H1 (cell line): ENCODE measurements at regions not wholly inside any gene's neighbourhood (a gene's known extent, or its start where the extent isn't known, plus 50 kb on each side); places are given as distances from the start of the nearest gene placed in this dataset.

Experiments
- CTCF ChIA-PET: fragments of 300-600 bp; sonication (Branson Sonifier 250); formaldehyde crosslinking; loops from one replicate; lab custom pipeline; 2021; ENCODE audit not compliant: partially characterized antibody; lab: Charles Lee
- POLR2A ChIA-PET: fragments of 300-600 bp; sonication (Branson Sonifier 250); formaldehyde crosslinking; loops from one replicate; lab custom pipeline; 2021; ENCODE audit warnings: inconsistent platforms; ENCODE audit not compliant: partially characterized antibody; lab: Charles Lee
- DNase-seq, 2 experiments: peaks; one replicate each; pipeline versions ENCODE4 v3.0.0 to v3.0.0-alpha.2; 2010 to 2022; ENCODE audit warnings: low spot score in 2 of 2, low read depth in 1 of 2, mixed read lengths in 1 of 2
- FAIRE-seq: peaks from 2 replicates; lab custom pipeline; 2011; peaks lifted over from hg19 to GRCh38; lab: Jason Lieb, UNC
- H2AFZ ChIP-seq: 2 replicates; pipeline ENCODE4 v1.8.1; 2012; ENCODE audit warnings: low read length, inconsistent platforms
- H2AK5ac ChIP-seq: 2 replicates; pipeline ENCODE4 v1.6.1; 2013; ENCODE audit warnings: low read depth, low read length
- H2BK120ac ChIP-seq: replicated peaks from 2 replicates; pipeline ENCODE3; 2013; ENCODE audit warnings: low read depth, low read length, inconsistent platforms
- H2BK12ac ChIP-seq: 2 replicates; pipeline ENCODE4 v1.6.1; 2013; ENCODE audit warnings: low read depth, low read length
- H2BK15ac ChIP-seq: 2 replicates; pipeline ENCODE4 v1.6.1; 2013; ENCODE audit warnings: low read length
- H2BK20ac ChIP-seq: 2 replicates; pipeline ENCODE4 v1.6.1; 2013; ENCODE audit warnings: low read length
- H2BK5ac ChIP-seq: 2 replicates; pipeline ENCODE4 v1.6.1; 2013; ENCODE audit warnings: low read depth, low read length
- H3K14ac ChIP-seq: 2 replicates; pipeline ENCODE4 v1.6.1; 2013; ENCODE audit warnings: inconsistent platforms; ENCODE audit not compliant: insufficient read length
- H3K18ac ChIP-seq: 2 replicates; pipeline ENCODE4 v1.6.1; 2013; ENCODE audit warnings: low read length; ENCODE audit errors: extremely low read depth
- H3K23ac ChIP-seq: 2 replicates; pipeline ENCODE4 v1.6.1; 2013; ENCODE audit warnings: inconsistent platforms; ENCODE audit not compliant: insufficient read length
- H3K23me2 ChIP-seq: 2 replicates; pipeline ENCODE4 v1.6.1; 2013; ENCODE audit warnings: low read depth, low read length
- H3K27ac ChIP-seq: 2 replicates; pipeline ENCODE4 v1.6.1; 2011; ENCODE audit warnings: low read depth, low read length, inconsistent platforms
- H3K27me3 ChIP-seq, 4 experiments: replicated peaks in 1 of 4; 1 replicate in 1 of 4; 2 replicates in 3 of 4; pipeline versions ENCODE4 v1.6.1 to v1.8.1; 2011 to 2013; ENCODE audit warnings: low read length in 3 of 4, mild to moderate bottlenecking in 3 of 4, inconsistent platforms in 2 of 4, mixed read lengths in 2 of 4, moderate library complexity in 1 of 4; ENCODE audit not compliant: control insufficient read depth in 3 of 4, insufficient read depth in 3 of 4; ENCODE audit errors: extremely low read depth in 1 of 4
- H3K36me3 ChIP-seq, 4 experiments: 2 replicates each; pipeline versions ENCODE4 v1.6.1 to v1.8.1; 2011 to 2013; ENCODE audit warnings: mild to moderate bottlenecking in 4 of 4, low read length in 3 of 4, moderate library complexity in 2 of 4, control low read depth in 1 of 4, inconsistent platforms in 1 of 4; ENCODE audit not compliant: insufficient read depth in 4 of 4, control insufficient read depth in 2 of 4
- H3K4ac ChIP-seq: replicated peaks from 2 replicates; pipeline ENCODE3; 2013; ENCODE audit warnings: low read length, low read depth, mixed read lengths, inconsistent platforms; ENCODE audit not compliant: insufficient read length
- H3K4me1 ChIP-seq, 4 experiments: replicated peaks in 1 of 4; 1 replicate in 1 of 4; 2 replicates in 3 of 4; pipeline versions ENCODE4 v1.6.1 to v1.8.1; 2011 to 2013; ENCODE audit warnings: low read length in 3 of 4, inconsistent platforms in 2 of 4, mixed read lengths in 1 of 4; ENCODE audit not compliant: insufficient read depth in 4 of 4, control insufficient read depth in 3 of 4
- H3K4me2 ChIP-seq, 2 experiments: 2 replicates each; pipeline versions ENCODE4 v1.6.1 to v1.8.1; 2011 to 2013; ENCODE audit warnings: low read depth in 2 of 2, low read length in 2 of 2, control low read depth in 1 of 2, inconsistent platforms in 1 of 2, mild to moderate bottlenecking in 1 of 2; ENCODE audit not compliant: insufficient read depth in 1 of 2
- H3K4me3 ChIP-seq, 4 experiments: fragments of 200-600, 300-600 bp in 1 of 4; sonication (generic), shearing (Covaris generic), sonication (Bioruptor Twin) in 1 of 4; 2 replicates each; pipeline versions ENCODE4 v1.5.1 to v1.8.1; 2011 to 2016; ENCODE audit warnings: low read length in 4 of 4, low read depth in 3 of 4, control low read depth in 2 of 4, inconsistent platforms in 2 of 4, mild to moderate bottlenecking in 2 of 4, mixed read lengths in 1 of 4, moderate library complexity in 1 of 4; ENCODE audit not compliant: insufficient read depth in 2 of 4; ENCODE audit errors: extremely low read depth in 1 of 4
- H3K56ac ChIP-seq: replicated peaks from 2 replicates; pipeline ENCODE3; 2013; ENCODE audit warnings: low read depth, mild to moderate bottlenecking, mixed read lengths, low read length, inconsistent platforms; ENCODE audit not compliant: insufficient read length
- H3K79me1 ChIP-seq: 2 replicates; pipeline ENCODE4 v1.6.1; 2013; ENCODE audit warnings: low read depth, low read length, control low read depth
- H3K79me2 ChIP-seq, 2 experiments: 2 replicates each; pipeline versions ENCODE4 v1.6.1 to v1.8.1; 2012 to 2013; ENCODE audit warnings: low read length in 2 of 2, mild to moderate bottlenecking in 2 of 2, inconsistent platforms in 1 of 2; ENCODE audit not compliant: insufficient read depth in 2 of 2, control insufficient read depth in 1 of 2
- H3K9ac ChIP-seq, 4 experiments: replicated peaks in 1 of 4; 1 replicate in 1 of 4; 2 replicates in 3 of 4; pipeline versions ENCODE4 v1.6.1 to v1.8.1; 2011 to 2013; ENCODE audit warnings: low read depth in 3 of 4, low read length in 3 of 4, control low read depth in 2 of 4, mild to moderate bottlenecking in 2 of 4, moderate library complexity in 2 of 4, inconsistent platforms in 1 of 4; ENCODE audit errors: extremely low read depth in 1 of 4
- H3K9me3 ChIP-seq, 2 experiments: 2 replicates each; pipeline versions ENCODE4 v1.6.1 to v1.8.1; 2012 to 2013; ENCODE audit warnings: mild to moderate bottlenecking in 2 of 2, moderate library complexity in 2 of 2, control low read depth in 1 of 2, inconsistent platforms in 1 of 2, low read depth in 1 of 2, low read length in 1 of 2, mixed read lengths in 1 of 2; ENCODE audit not compliant: insufficient read depth in 2 of 2
- H4K20me1 ChIP-seq, 2 experiments: replicated peaks in 1 of 2; 2 replicates each; pipeline versions ENCODE3 to v1.8.1; 2011 to 2013; ENCODE audit warnings: inconsistent platforms in 2 of 2, low read length in 2 of 2, mild to moderate bottlenecking in 1 of 2; ENCODE audit not compliant: insufficient read depth in 2 of 2, control insufficient read depth in 1 of 2
- H4K5ac ChIP-seq: 2 replicates; pipeline ENCODE4 v1.6.1; 2013; ENCODE audit warnings: low read length, low read depth, mixed read lengths, inconsistent platforms; ENCODE audit not compliant: insufficient read length
- H4K8ac ChIP-seq: 2 replicates; pipeline ENCODE4 v1.8.0; 2013; ENCODE audit warnings: mild to moderate bottlenecking, moderate library complexity, low read length, inconsistent platforms; ENCODE audit not compliant: insufficient read depth; ENCODE audit errors: extremely low read depth
- H4K91ac ChIP-seq: replicated peaks from 2 replicates; pipeline ENCODE3; 2013; ENCODE audit warnings: low read length, mixed read lengths, inconsistent platforms; ENCODE audit not compliant: insufficient read length
- HDAC6 ChIP-seq: IDR thresholded peaks from one replicate; pipeline ENCODE4 v1.7.1; 2012; ENCODE audit warnings: low read depth, mild to moderate bottlenecking, inconsistent platforms, low read length, moderate library complexity
- NANOG ChIP-seq: IDR thresholded peaks from 2 replicates; pipeline ENCODE4 v1.6.1; 2011; ENCODE audit warnings: low read length, low read depth, mild to moderate bottlenecking, inconsistent platforms; ENCODE audit not compliant: insufficient read depth, poor library complexity, severe bottlenecking
- TCF12 ChIP-seq: IDR thresholded peaks from 2 replicates; pipeline ENCODE4 v1.6.1; 2011; ENCODE audit warnings: low read depth, mild to moderate bottlenecking, low read length
- WGBS, 2 experiments: shearing (Covaris generic) in 1 of 2; methylation state at CpG; one replicate each; pipeline versions ENCODE4 v1.1.6 to v1.1.7; 2013 to 2015; ENCODE audit warnings: low lambda C conversion rate in 2 of 2, mixed read lengths in 2 of 2, inconsistent platforms in 1 of 2, low coverage in 1 of 2, missing lambda C conversion rate in 1 of 2; ENCODE audit not compliant: insufficient replicate concordance in 2 of 2, insufficient coverage in 1 of 2, insufficient read length in 1 of 2; ENCODE audit errors: extremely low coverage in 1 of 2, missing lambda C conversion rate in 1 of 2; 5-methylcytosine and 5-hydroxymethylcytosine counted together
- TF ChIP-seq, protein P1 (sequence below): IDR thresholded peaks from 2 replicates; pipeline ENCODE4 v1.6.1; 2011; ENCODE audit warnings: low read depth, mild to moderate bottlenecking, low read length; ENCODE audit not compliant: insufficient read depth

DNA sequence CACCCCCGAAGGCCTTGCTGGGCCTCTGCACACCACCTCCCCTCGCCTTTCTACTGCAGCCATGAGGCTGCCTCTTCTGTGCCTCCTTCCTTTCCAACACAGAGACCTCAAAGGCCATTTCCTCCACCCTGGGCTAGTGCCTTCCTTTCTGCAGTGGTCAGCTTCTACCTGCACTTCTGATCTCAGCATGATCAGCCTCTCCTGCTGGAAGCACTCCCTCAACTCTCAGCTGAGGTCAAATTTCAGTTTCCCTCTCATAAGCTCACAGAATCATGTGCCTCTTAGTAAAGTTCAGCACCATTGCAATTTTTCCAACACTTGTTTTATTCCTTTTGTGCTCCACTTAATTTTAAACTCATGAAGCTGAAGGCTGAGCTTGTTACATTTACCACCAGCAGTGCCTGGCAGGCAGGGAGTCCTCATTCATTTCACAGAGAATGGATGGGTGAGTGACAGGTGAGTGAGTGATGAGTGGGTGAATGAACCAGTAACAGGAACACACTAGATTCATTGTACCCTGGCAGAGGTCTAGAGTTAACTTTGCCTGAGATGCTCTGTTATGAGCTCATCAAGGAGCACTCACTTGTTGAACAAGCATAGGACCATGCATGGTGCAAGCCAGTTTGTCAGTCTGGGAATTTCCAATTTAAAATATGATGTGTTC, 124.0 kb upstream of the PRSS58 start:
- no peak overlapping the region for H3K9ac ChIP-seq
- no peak overlapping the region for H4K91ac ChIP-seq
- 100% methylated on average over 2 of the region's 2 CpGs; no CpG with 5 or more reads in 1 of the 2 experiments for WGBS, 2 experiments
- 0 out of 2 replicates have a peak overlapping the region, but pooled peaks have one; percentile 17 for H2AFZ ChIP-seq
- no peak overlapping the region for H2BK20ac ChIP-seq
- H2AK5ac ChIP-seq: no peak overlapping the region
- H3K18ac ChIP-seq: no peak overlapping the region
- DNase-seq (no peak), FAIRE-seq (no peak)
- H3K14ac ChIP-seq: no peak overlapping the region
- H3K56ac ChIP-seq: no peak overlapping the region
- H2BK5ac ChIP-seq: no peak overlapping the region
- no peak overlapping the region for H3K27ac ChIP-seq
- no peak overlapping the region for H3K4ac ChIP-seq
- no peak overlapping the region for H3K23ac ChIP-seq
- H3K4me2 ChIP-seq: no peak overlapping the region
- H3K23me2 ChIP-seq: no peaks in the 10 kb centered on the region
- peak overlapping the region; percentile 11; the same call in 1 of the 2 replicates for H2BK12ac ChIP-seq
- no peak overlapping the region for H4K5ac ChIP-seq
- no peak overlapping the region for H2BK120ac ChIP-seq
- no peaks in the 10 kb centered on the region for H3K36me3 ChIP-seq
- H3K4me3 ChIP-seq: no peak overlapping the region
- H3K9me3 ChIP-seq: no peaks in the 10 kb centered on the region
- CTCF ChIA-PET: interaction anchor here (0.6 to 12.3 kb wide), 14 partner anchors 9 to 206 kb away, joined by 3 to 337 read pairs (median 4); no protein-coding TSS in a partner anchor
- H3K27me3 ChIP-seq: no peaks in the 10 kb centered on the region
- H3K4me1 ChIP-seq: peaks cover 0 to 5% (median 0%) of the 10 kb centered on the region in 4 experiments; a peak in 2 of 7 replicates
- no peak overlapping the region for H2BK15ac ChIP-seq
- POLR2A ChIA-PET: interaction anchor here (1.1 kb wide), 1 partner anchor 16 kb away, joined by 3 read pairs; no protein-coding TSS in a partner anchor
- no peaks in the 10 kb centered on the region for H3K79me1 ChIP-seq
- H4K20me1 ChIP-seq: no peaks in the 10 kb centered on the region
- no peak overlapping the region for H4K8ac ChIP-seq
- H3K79me2 ChIP-seq: no peaks in the 10 kb centered on the region
- TF ChIP-seq HDAC6: no peak
- TF ChIP-seq, protein P1, sequence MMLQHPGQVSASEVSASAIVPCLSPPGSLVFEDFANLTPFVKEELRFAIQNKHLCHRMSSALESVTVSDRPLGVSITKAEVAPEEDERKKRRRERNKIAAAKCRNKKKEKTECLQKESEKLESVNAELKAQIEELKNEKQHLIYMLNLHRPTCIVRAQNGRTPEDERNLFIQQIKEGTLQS: no peak
- TF ChIP-seq NANOG: no peak
- TF ChIP-seq TCF12: no peak
